NCI-H1694 (cell line): ENCODE measurements at regions not wholly inside any gene's neighbourhood (a gene's known extent, or its start where the extent isn't known, plus 50 kb on each side); places are given as distances from the start of the nearest gene placed in this dataset.

Experiments used
- DNase-seq: peaks from one replicate; lab custom pipeline; 2025; lab: John Stamatoyannopoulos, UW

- no peak for DNase-seq
Observed at GRCh38 chr13:22189176-22190048, 518.5 kb downstream of the FGF9 start.

DNA sequence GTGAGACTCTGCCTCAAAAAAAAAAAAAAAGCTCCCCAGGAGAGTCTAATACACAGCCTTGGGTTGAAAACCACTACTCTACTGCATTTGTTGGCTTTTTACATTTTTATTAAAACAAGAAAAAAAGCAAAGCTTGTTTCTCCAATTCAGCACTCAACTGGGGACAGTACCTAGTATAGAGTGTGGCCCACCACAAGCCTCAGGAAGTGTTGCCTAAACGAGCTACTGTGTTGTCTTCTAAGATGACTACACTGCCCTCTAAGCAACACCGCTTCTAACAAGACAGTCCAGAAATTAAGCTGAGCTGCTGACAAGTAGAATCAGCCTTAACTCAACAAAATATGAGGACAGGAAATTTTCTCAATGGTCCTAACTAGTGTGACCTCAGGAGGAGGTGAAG is 522.2 kb downstream of the FGF9 start:
- DNase-seq: no peak

- DNase-seq: peak; percentile 2
Observed at GRCh38 chr13:22194106-22194805, 523.4 kb downstream of the FGF9 start.

DNA sequence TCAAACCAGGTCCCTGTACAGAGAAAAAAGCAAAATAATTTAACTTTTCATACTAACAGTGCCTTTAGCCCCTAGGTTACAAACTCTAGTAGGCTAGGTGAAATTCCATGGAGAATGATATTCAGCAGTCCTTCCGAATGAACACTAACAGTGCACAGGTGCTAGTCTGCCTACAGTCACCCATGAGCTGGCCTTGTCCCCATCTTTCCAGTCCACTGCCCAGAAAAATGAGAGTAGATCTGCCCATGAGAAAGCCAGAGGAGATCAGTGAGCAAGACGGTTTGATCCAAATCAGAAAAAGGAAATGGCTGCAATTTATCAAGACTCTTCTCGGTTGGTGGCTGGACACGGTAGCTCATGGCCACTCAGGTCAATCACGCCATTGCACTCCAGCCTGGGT is 524.9 kb downstream of the FGF9 start:
- DNase-seq: no peak

- DNase-seq: no peak
Observed at GRCh38 chr13:22196777-22197176, 525.9 kb downstream of the FGF9 start.

DNA sequence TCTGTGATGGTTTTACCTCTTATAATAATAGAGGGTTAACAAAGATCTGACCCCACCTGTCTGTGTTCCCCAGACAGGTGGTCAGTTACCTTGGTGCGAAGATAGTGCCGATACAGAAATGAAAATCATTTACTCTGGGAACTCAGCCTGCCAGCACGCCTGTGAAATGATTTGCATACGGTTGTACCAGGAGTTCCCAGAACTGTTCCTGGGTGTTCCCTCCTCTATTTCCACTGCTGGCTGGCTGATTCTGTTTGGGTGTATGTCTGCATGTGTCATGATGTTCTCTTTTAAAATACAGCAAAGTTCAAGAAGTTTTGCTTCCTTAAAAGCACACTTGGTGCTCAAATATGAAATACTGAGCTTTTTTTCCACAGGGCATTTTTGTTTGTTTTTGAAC is 527.1 kb downstream of the FGF9 start:
- DNase-seq: no peak

DNA sequence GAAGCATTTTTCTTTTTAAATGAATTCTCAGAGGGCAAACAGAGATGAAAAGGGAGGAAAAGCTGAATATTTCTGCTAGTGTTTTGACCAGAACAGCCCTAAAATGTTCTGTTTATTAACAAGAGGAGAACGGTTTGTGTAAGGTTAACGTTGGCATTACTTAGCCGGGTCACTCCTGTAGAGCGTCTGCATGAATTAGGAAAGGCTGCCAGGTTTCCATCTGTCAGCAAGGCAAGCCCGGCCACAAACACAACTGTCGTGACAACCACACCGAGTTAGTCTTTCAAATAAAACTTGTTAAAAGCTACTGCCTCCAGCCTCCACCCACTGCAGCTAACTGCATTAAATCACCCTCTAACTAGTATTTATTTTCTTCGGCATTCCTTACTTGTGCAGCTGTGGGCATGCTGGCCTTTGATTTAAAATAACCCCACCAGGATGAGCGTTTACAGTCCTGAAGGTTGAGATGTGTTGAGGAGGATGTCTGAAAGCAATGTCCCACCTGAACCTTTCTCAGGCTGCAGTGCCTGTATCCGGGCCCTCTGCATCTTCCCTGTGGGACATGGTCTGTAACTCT is 527.9 kb downstream of the FGF9 start:
- no peak for DNase-seq

GRCh38 chr13:22200440-22200839 is 529.6 kb downstream of the FGF9 start:
- DNase-seq: no peak

GRCh38 chr13:22201375-22201925 is 530.6 kb downstream of the FGF9 start:
- DNase-seq: no peak

GRCh38 chr13:22210134-22210930 is 539.5 kb downstream of the FGF9 start:
- no peak for DNase-seq

DNA sequence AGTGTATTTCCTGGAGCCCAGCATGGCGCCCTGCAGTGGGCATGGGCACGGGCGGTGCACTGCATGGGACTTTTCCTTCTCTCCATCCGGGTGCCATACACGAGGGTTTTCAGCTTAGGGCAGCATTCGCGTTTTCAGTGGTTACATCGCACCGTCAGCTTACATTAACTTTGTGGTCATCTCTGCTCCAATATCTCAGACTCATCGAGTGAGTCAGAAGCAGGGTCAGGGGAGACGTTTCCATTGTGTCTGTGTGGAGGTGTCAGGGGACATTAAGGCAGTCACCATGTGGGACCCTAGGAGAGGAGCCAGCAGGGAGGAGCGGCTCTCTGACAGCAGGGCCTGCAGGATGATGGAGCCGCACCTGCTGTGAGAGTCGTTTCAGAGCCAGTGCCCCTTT is 541.0 kb downstream of the FGF9 start:
- no peak for DNase-seq

- DNase-seq: no peak
Observed at GRCh38 chr13:22212576-22212975, 541.7 kb downstream of the FGF9 start.

GRCh38 chr13:22214184-22214583 is 543.3 kb downstream of the FGF9 start:
- DNase-seq: no peak

- DNase-seq: no peak
Observed at GRCh38 chr13:22218797-22219196, 547.9 kb downstream of the FGF9 start.

DNA sequence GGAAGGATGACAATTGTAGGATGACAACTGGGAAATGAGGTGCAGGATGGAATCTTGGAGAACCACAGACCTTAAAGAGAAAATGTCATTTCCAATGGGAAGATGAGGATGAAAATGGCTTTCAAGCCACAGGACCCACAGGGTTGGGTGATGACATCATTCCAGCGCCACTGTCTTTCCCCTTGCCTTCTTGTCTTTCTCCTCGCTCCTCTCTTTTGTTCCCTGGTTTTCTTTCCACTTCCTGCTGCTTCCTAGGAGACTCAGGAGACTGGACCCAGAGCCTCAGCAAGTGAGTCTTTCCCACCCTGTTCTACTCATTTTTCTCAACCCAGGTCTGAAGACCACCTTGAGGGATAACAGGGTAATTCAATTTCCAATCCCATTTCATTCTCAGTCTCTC is 548.8 kb downstream of the FGF9 start:
- DNase-seq: no peak

GRCh38 chr13:22220151-22221135 is 549.6 kb downstream of the FGF9 start:
- DNase-seq: no peak

- no peak for DNase-seq
Observed at GRCh38 chr13:22223411-22223810, 552.5 kb downstream of the FGF9 start.

DNA sequence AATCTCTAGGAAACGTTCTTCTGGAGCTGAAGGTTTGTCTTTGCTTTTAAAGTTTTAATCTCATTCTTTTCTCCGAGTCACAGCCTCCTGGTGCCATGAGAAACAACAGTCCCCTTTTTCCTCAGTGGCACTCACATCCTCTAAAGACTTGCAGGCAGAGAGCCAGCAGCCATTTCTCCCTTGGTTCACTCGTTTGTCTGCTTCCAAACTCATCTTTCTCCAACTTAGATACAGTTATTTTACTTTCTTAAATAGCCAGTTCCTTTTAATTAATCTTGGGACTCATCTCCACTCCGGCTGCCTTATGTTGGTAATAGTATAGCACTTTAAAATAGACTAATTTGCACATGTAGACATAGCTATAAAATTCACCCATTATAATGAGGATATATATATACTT is 555.2 kb downstream of the FGF9 start:
- DNase-seq: no peak

GRCh38 chr13:22227895-22228294 is 557.0 kb downstream of the FGF9 start:
- no peak for DNase-seq

- no peak for DNase-seq
Observed at GRCh38 chr13:22229916-22230315, 559.0 kb downstream of the FGF9 start.

- DNase-seq: no peak
Observed at GRCh38 chr13:22232186-22232585, 561.3 kb downstream of the FGF9 start.
